ENCODE measurements at regions not wholly inside any gene's neighbourhood (a gene's known extent, or its start where the extent isn't known, plus 50 kb on each side); places are given as distances from the start of the nearest gene placed in this dataset.

DNA sequence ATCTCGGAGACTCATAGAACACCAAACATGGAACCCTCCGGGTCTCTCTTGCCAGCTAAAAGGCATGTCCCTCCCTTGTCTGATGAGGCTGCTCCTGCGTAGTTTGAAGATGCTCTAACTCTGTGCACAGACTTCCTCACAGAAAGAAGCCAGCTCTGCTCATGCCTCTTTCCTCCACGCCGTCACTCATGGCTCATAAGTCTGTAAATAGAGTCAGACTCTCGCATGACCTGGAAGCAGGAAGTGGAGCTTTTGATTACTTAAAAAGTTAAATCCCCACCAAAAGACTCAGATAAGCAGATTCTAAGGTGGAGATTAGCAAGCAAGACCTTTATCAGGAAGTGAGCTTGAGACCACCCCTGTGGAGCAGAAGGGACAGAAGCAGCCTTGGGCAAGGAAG is 171.6 kb downstream of the TRIM33 start:
- no peaks in the 10 kb centered on the region for H3K27me3 ChIP-seq (ENCODE audit: insufficient read depth, low read length)
- no CpG with 5 or more reads among the region's 6 CpGs for WGBS (ENCODE audit: extremely low coverage, insufficient coverage, insufficient read length)

DNA sequence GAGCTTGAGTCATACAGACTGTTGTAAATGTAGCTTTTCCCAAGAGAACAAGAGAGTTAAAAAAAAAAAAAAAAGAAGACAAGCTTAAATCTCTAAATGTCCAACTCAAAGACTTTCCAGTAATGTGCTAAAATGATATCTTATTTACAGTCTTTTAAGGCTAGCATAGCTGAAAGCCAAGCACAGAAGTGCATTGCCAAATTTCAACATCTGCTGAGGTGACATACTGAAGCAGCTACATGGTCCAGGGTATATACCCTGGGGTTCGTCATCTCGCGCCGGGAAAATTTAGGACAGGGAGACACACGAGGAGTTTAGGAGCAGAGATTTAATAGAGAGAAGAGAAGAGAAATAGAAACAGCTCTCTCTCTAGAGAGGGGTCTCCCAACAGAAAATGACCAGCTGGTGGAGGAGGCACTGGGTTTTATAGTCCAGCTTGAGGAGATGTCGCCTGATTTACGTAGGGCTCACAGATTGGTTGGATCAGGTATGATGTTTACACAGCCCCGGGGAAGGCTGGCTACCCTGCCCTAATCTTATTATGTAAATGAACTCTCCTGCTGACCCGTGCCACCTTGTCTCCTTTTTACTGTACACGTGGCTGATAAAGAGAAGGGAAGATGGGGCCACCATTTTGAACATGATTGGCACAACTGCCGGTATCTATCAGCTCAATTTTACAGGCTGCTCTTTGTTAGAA is 172.7 kb downstream of the TRIM33 start:
- no peak overlapping the region for H3K9ac ChIP-seq (ENCODE audit: low read length)
- WGBS (ENCODE audit: extremely low coverage, insufficient coverage, insufficient read length), result no CpG with 5 or more reads among the region's 11 CpGs
- no peak overlapping the region for H3K14ac ChIP-seq (ENCODE audit: low read length)
- no peaks in the 10 kb centered on the region for H3K27me3 ChIP-seq (ENCODE audit: insufficient read depth, low read length)
- DNase-seq, result no peak
- no peak overlapping the region for H4K12ac ChIP-seq (ENCODE audit: low read depth, low read length)
- H3K23ac ChIP-seq (ENCODE audit: low read length), result no peak overlapping the region
- no peak overlapping the region for H4K91ac ChIP-seq (ENCODE audit: low read depth, low read length)
- no peak overlapping the region for H2AFZ ChIP-seq (ENCODE audit: insufficient read depth, low read length, poor library complexity)
- no peaks in the 10 kb centered on the region for H3K79me2 ChIP-seq (ENCODE audit: control insufficient read depth, insufficient read depth, low read length, poor library complexity)
- no peak overlapping the region for H3K4me3 ChIP-seq (ENCODE audit: low read depth, low read length)
- H2BK12ac ChIP-seq (ENCODE audit: low read length), result no peak overlapping the region
- no peaks in the 10 kb centered on the region for H3K79me1 ChIP-seq (ENCODE audit: low read length)
- H2BK120ac ChIP-seq (ENCODE audit: insufficient read depth, low read length, poor library complexity), result no peak overlapping the region
- H3K4me2 ChIP-seq (ENCODE audit: low read length), result no peak overlapping the region
- H3K36me3 ChIP-seq (ENCODE audit: control insufficient read depth in 1 of 2, insufficient read depth in 2 of 2, low read length in 2 of 2), result no peaks in the 10 kb centered on the region
- H3K18ac ChIP-seq (ENCODE audit: low read length), result no peak overlapping the region
- no peak overlapping the region for H2BK5ac ChIP-seq (ENCODE audit: low read depth, low read length, poor library complexity)
- H3K4ac ChIP-seq (ENCODE audit: low read depth, low read length), result no peak overlapping the region
- H3K4me1 ChIP-seq (ENCODE audit: control insufficient read depth in 1 of 2, insufficient read depth in 2 of 2, low read length in 2 of 2), result no peaks in the 10 kb centered on the region
- H4K8ac ChIP-seq (ENCODE audit: low read depth, low read length), result no peak overlapping the region
- H3K27ac ChIP-seq (ENCODE audit: low read depth, low read length), result no peak overlapping the region
- H3K9me3 ChIP-seq (ENCODE audit: insufficient read depth, low read depth, low read length), result peaks cover 2% of the 10 kb centered on the region
- H2AK5ac ChIP-seq (ENCODE audit: low read length), result no peak overlapping the region

More for the DNA sequence above, 171.6 kb downstream of the TRIM33 start:
- H3K18ac ChIP-seq (ENCODE audit: low read length), result no peak overlapping the region
- H3K4me3 ChIP-seq (ENCODE audit: low read depth, low read length), result no peak overlapping the region
- no peak overlapping the region for H2AK5ac ChIP-seq (ENCODE audit: low read length)
- H3K79me1 ChIP-seq (ENCODE audit: low read length), result no peaks in the 10 kb centered on the region
- no peak overlapping the region for H4K91ac ChIP-seq (ENCODE audit: low read depth, low read length)
- H3K4ac ChIP-seq (ENCODE audit: low read depth, low read length), result no peak overlapping the region
- H4K8ac ChIP-seq (ENCODE audit: low read depth, low read length), result no peak overlapping the region
- no peaks in the 10 kb centered on the region for H3K79me2 ChIP-seq (ENCODE audit: control insufficient read depth, insufficient read depth, low read length, poor library complexity)
- no peaks in the 10 kb centered on the region for H3K4me1 ChIP-seq (ENCODE audit: control insufficient read depth in 1 of 2, insufficient read depth in 2 of 2, low read length in 2 of 2)
- H4K12ac ChIP-seq (ENCODE audit: low read depth, low read length), result no peak overlapping the region
- H2BK120ac ChIP-seq (ENCODE audit: insufficient read depth, low read length, poor library complexity), result no peak overlapping the region
- DNase-seq, result no peak
- peaks cover 2% of the 10 kb centered on the region for H3K9me3 ChIP-seq (ENCODE audit: insufficient read depth, low read depth, low read length)
- H3K9ac ChIP-seq (ENCODE audit: low read length), result no peak overlapping the region
- H2BK12ac ChIP-seq (ENCODE audit: low read length), result no peak overlapping the region
- H3K23ac ChIP-seq (ENCODE audit: low read length), result no peak overlapping the region
- no peaks in the 10 kb centered on the region for H3K36me3 ChIP-seq (ENCODE audit: control insufficient read depth in 1 of 2, insufficient read depth in 2 of 2, low read length in 2 of 2)
- H2AFZ ChIP-seq (ENCODE audit: insufficient read depth, low read length, poor library complexity), result no peak overlapping the region
- no peak overlapping the region for H2BK5ac ChIP-seq (ENCODE audit: low read depth, low read length, poor library complexity)
- H3K4me2 ChIP-seq (ENCODE audit: low read length), result no peak overlapping the region
- no peak overlapping the region for H3K27ac ChIP-seq (ENCODE audit: low read depth, low read length)
- H3K14ac ChIP-seq (ENCODE audit: low read length), result no peak overlapping the region

DNA sequence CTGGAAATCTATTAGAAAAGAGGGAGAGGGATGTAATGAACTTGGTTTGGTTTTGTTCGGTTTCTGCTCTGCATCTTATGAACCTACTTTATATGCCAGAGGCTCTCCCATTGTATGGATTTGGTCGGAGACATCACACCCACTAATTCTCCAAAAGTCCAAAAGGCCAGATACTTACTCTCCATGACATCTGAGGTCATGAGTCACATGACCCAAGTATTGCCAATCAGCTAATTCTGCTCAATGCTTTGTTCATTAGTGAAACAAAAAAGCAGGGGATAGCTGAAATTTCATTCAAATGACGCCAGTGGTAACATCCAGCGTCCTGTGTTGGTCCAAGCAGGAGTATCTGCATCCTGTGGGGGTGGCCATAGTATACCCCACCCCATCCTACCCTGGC is 173.6 kb downstream of the TRIM33 start:
- Histone ChIP-seq H4K12ac (ENCODE audit: low read depth, low read length) (no peak overlapping the region), H3K79me2 (ENCODE audit: control insufficient read depth, insufficient read depth, low read length, poor library complexity) (no peaks in the 10 kb centered on the region), H2BK5ac (ENCODE audit: low read depth, low read length, poor library complexity) (no peak overlapping the region), H3K27ac (ENCODE audit: low read depth, low read length) (no peak overlapping the region), H3K79me1 (ENCODE audit: low read length) (no peaks in the 10 kb centered on the region), H3K4ac (ENCODE audit: low read depth, low read length) (no peak overlapping the region), H2AFZ (ENCODE audit: insufficient read depth, low read length, poor library complexity) (no peak overlapping the region), H2BK12ac (ENCODE audit: low read length) (no peak overlapping the region), H3K18ac (ENCODE audit: low read length) (no peak overlapping the region), H4K91ac (ENCODE audit: low read depth, low read length) (no peak overlapping the region), H3K14ac (ENCODE audit: low read length) (no peak overlapping the region), H3K4me3 (ENCODE audit: low read depth, low read length) (no peak overlapping the region), H3K9ac (ENCODE audit: low read length) (no peak overlapping the region), H3K36me3 (ENCODE audit: control insufficient read depth in 1 of 2, insufficient read depth in 2 of 2, low read length in 2 of 2) (no peaks in the 10 kb centered on the region), H3K23ac (ENCODE audit: low read length) (no peak overlapping the region), H4K8ac (ENCODE audit: low read depth, low read length) (no peak overlapping the region), H3K27me3 (ENCODE audit: insufficient read depth, low read length) (no peaks in the 10 kb centered on the region), H3K4me2 (ENCODE audit: low read length) (no peak overlapping the region), H3K9me3 (ENCODE audit: insufficient read depth, low read depth, low read length) (peaks cover 2% of the 10 kb centered on the region), H3K4me1 (ENCODE audit: control insufficient read depth in 1 of 2, insufficient read depth in 2 of 2, low read length in 2 of 2) (no peaks in the 10 kb centered on the region), H2AK5ac (ENCODE audit: low read length) (no peak overlapping the region), H2BK120ac (ENCODE audit: insufficient read depth, low read length, poor library complexity) (no peak overlapping the region)
- no CpG with 5 or more reads among the region's 4 CpGs for WGBS (ENCODE audit: extremely low coverage, insufficient coverage, insufficient read length)
- DNase-seq, result no peak

DNA sequence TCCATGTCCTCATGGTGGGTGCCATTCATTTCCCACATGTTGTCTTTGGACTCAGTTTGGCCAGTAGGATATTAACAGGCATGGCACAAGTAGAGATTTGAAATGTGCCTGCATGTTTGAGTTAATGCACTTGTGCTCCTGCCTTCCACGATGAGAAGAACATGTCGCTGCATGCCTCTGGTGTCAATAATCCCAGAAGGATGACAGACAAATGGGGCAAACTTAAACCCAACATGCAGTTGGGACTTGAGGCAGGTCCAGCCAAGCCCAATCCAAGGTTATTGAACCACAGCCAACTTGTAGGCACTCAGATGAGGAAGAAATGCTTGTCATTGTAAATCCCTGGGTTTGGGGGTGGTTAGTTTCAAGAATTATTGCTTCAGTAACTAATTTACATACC is 174.6 kb downstream of the TRIM33 start:
- no peak overlapping the region for H2BK120ac ChIP-seq (ENCODE audit: insufficient read depth, low read length, poor library complexity)
- H3K4me1 ChIP-seq (ENCODE audit: control insufficient read depth in 1 of 2, insufficient read depth in 2 of 2, low read length in 2 of 2), result no peaks in the 10 kb centered on the region
- DNase-seq, result no peak
- no peak overlapping the region for H2AK5ac ChIP-seq (ENCODE audit: low read length)
- H3K4me2 ChIP-seq (ENCODE audit: low read length), result no peak overlapping the region
- H3K23ac ChIP-seq (ENCODE audit: low read length), result no peak overlapping the region
- H3K79me1 ChIP-seq (ENCODE audit: low read length), result no peaks in the 10 kb centered on the region
- WGBS (ENCODE audit: extremely low coverage, insufficient coverage, insufficient read length), result no CpG with 5 or more reads among the region's 2 CpGs
- H3K9ac ChIP-seq (ENCODE audit: low read length), result no peak overlapping the region
- H3K4me3 ChIP-seq (ENCODE audit: low read depth, low read length), result no peak overlapping the region
- H2AFZ ChIP-seq (ENCODE audit: insufficient read depth, low read length, poor library complexity), result no peak overlapping the region
- no peaks in the 10 kb centered on the region for H3K27me3 ChIP-seq (ENCODE audit: insufficient read depth, low read length)
- H4K8ac ChIP-seq (ENCODE audit: low read depth, low read length), result no peak overlapping the region
- H3K18ac ChIP-seq (ENCODE audit: low read length), result no peak overlapping the region
- H2BK12ac ChIP-seq (ENCODE audit: low read length), result no peak overlapping the region
- no peak overlapping the region for H2BK5ac ChIP-seq (ENCODE audit: low read depth, low read length, poor library complexity)
- no peaks in the 10 kb centered on the region for H3K36me3 ChIP-seq (ENCODE audit: control insufficient read depth in 1 of 2, insufficient read depth in 2 of 2, low read length in 2 of 2)
- H3K4ac ChIP-seq (ENCODE audit: low read depth, low read length), result no peak overlapping the region
- H4K91ac ChIP-seq (ENCODE audit: low read depth, low read length), result no peak overlapping the region
- no peak overlapping the region for H3K14ac ChIP-seq (ENCODE audit: low read length)
- no peaks in the 10 kb centered on the region for H3K79me2 ChIP-seq (ENCODE audit: control insufficient read depth, insufficient read depth, low read length, poor library complexity)
- no peaks in the 10 kb centered on the region for H3K9me3 ChIP-seq (ENCODE audit: insufficient read depth, low read depth, low read length)
- no peak overlapping the region for H4K12ac ChIP-seq (ENCODE audit: low read depth, low read length)
- H3K27ac ChIP-seq (ENCODE audit: low read depth, low read length), result no peak overlapping the region

Measured in trophoblast cell (in vitro differentiated cells and primary cell).